ENCODE measurements at regions not wholly inside any gene's neighbourhood (a gene's known extent, or its start where the extent isn't known, plus 50 kb on each side); places are given as distances from the start of the nearest gene placed in this dataset.
"Not testable (repeated sequence)": the region's sequence is repeated elsewhere in the genome, so short reads cannot be mapped to it uniquely, and the experiment has no call there.

DNA sequence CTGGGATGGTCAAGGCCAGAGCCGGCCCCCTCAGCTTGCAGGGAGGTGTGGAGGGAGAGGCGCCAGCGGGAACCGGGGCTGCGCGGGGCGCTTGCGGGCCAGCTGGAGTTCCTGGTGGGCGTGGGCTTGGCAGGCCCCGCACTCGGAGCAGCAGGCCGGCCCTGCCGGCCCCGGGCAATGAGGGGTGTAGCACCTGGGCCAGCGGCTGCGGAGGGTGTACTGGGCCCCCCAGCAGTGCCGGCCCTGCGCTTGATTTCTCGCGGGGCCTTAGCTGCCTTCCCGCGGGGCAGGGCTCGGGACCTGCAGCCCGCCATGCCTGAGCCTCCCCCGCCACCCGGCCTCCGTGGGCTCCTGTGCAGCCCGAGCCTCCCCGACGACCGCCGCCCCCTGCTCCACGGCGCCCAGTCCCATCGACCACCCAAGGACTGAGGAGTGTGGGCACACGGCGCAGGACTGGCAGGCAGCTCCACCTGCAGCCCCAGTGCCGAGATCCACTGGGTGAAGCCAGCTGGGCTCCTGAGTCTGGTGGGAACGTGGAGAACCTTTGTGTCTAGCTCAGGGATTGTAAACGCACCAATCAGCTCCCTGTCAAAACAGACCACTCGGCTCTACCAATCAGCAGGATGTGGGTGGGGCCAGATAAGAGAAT is 489.3 kb upstream of the COBL start:
- not testable (repeated sequence) for H3K27me3 ChIP-seq (ENCODE audit: control insufficient read depth, insufficient read depth, low read length); H3K4me1 ChIP-seq (ENCODE audit: control insufficient read depth, low read depth, low read length); H3K4me3 ChIP-seq (ENCODE audit: low read length); H3K9ac ChIP-seq (ENCODE audit: low read length); H3K36me3 ChIP-seq (ENCODE audit: control insufficient read depth, low read depth, low read length); H3K9me3 ChIP-seq (ENCODE audit: control insufficient read depth, low read depth, low read length); H3K27ac ChIP-seq (ENCODE audit: low read length)

DNA sequence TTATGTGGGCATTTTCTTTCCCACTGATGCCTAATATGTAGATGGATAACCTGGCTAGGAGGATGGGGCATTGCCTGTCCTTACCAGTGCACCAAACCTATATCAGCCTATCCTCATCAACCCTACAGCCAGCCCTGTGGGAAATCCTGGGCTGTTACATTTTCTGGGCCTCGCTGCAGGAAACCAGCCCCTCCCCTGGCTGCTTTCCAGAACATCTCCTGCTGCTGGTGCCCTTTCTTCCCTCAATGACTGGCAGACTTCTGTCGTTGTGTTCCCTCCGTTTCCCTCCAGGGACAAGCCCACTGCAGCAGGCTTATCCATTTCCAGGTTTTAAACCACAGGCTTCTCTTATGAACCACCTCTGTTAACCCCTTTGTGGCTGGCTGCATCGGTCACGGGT is 486.1 kb upstream of the COBL start:
- no peak overlapping the region for H3K4me3 ChIP-seq (ENCODE audit: low read length)
- H3K4me1 ChIP-seq (ENCODE audit: control insufficient read depth, low read depth, low read length), result peaks cover 6% of the 10 kb centered on the region

GRCh38 chr7:51797371-51797770 is 480.8 kb upstream of the COBL start:
- Histone ChIP-seq H3K9me3 (ENCODE audit: control insufficient read depth, low read depth, low read length) (no peaks in the 10 kb centered on the region), H3K4me1 (ENCODE audit: control insufficient read depth, low read depth, low read length) (peaks cover 6% of the 10 kb centered on the region), H3K9ac (ENCODE audit: low read length) (no peak overlapping the region), H3K4me3 (ENCODE audit: low read length) (no peak overlapping the region), H3K27me3 (ENCODE audit: control insufficient read depth, insufficient read depth, low read length) (no peaks in the 10 kb centered on the region), H3K27ac (ENCODE audit: low read length) (no peak overlapping the region), H3K36me3 (ENCODE audit: control insufficient read depth, low read depth, low read length) (no peaks in the 10 kb centered on the region)

More for the DNA sequence above, 486.1 kb upstream of the COBL start:
- no peaks in the 10 kb centered on the region for H3K9me3 ChIP-seq (ENCODE audit: control insufficient read depth, low read depth, low read length)
- H3K9ac ChIP-seq (ENCODE audit: low read length), result no peak overlapping the region
- no peak overlapping the region for H3K27ac ChIP-seq (ENCODE audit: low read length)
- H3K27me3 ChIP-seq (ENCODE audit: control insufficient read depth, insufficient read depth, low read length), result no peaks in the 10 kb centered on the region
- H3K36me3 ChIP-seq (ENCODE audit: control insufficient read depth, low read depth, low read length), result no peaks in the 10 kb centered on the region

DNA sequence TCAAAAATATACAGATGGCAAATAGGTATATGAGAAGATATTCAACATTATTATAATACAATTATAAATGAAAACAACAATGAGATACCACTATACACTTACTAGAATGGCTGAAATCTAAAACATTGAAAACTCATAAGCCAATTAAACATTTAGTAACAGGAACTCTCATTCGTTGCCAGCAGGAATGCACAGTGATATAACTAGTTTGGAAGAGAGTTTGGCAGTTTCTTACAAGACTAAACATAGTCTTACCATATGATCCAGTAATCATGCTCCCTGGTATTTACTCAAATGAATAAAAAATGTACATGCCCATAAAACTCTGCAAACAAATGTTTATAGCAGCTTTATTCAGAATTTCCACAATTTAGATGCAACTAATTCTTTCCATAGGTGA is 476.2 kb upstream of the COBL start:
- no peaks in the 10 kb centered on the region for H3K9me3 ChIP-seq (ENCODE audit: control insufficient read depth, low read depth, low read length)
- H3K9ac ChIP-seq (ENCODE audit: low read length), result no peak overlapping the region
- no peaks in the 10 kb centered on the region for H3K36me3 ChIP-seq (ENCODE audit: control insufficient read depth, low read depth, low read length)
- no peak overlapping the region for H3K27ac ChIP-seq (ENCODE audit: low read length)
- no peaks in the 10 kb centered on the region for H3K27me3 ChIP-seq (ENCODE audit: control insufficient read depth, insufficient read depth, low read length)
- H3K4me1 ChIP-seq (ENCODE audit: control insufficient read depth, low read depth, low read length), result peaks cover 4% of the 10 kb centered on the region
- no peak overlapping the region for H3K4me3 ChIP-seq (ENCODE audit: low read length)

DNA sequence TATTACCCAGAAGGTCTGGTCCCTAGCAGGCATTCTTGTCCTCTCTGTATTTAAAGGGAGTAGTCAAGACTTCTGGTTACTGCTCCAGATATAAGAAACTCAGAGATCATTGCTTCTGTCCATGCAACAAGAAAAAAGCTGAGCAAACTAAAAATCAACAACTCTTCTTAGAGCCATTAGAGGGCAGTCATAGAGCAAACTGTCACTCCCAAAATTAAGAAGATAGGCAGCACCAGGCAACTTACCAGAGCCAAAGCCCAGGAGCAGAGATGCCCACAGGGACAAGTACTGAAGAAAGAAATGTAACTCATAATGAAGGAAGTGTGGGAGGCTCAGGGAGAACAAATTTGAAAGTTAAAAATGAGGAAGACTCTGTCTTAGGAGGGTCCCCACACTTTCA is 472.9 kb upstream of the COBL start:
- Histone ChIP-seq H3K27me3 (ENCODE audit: control insufficient read depth, insufficient read depth, low read length) (no peaks in the 10 kb centered on the region), H3K27ac (ENCODE audit: low read length) (no peak overlapping the region), H3K9me3 (ENCODE audit: control insufficient read depth, low read depth, low read length) (no peaks in the 10 kb centered on the region), H3K9ac (ENCODE audit: low read length) (no peak overlapping the region), H3K4me1 (ENCODE audit: control insufficient read depth, low read depth, low read length) (no peaks in the 10 kb centered on the region), H3K36me3 (ENCODE audit: control insufficient read depth, low read depth, low read length) (no peaks in the 10 kb centered on the region), H3K4me3 (ENCODE audit: low read length) (no peak overlapping the region)

DNA sequence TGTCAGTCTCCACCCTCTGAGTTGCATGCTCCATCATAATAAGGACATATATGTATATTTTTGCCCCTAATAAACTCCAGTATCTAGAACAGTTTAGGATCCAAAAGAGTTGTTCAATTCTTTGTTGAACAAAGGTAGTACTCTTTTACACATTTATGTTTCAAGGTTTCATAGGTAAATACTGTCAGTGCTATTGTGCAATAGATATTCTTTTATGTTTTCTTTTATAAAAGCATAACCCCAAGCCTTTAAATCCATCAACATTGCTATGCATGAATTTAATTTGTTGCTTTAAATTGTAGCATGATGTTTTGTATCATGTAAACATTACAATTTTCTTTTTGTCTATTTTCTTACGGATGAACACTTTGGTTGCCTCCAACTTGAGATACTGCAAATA is 469.7 kb upstream of the COBL start:
- Histone ChIP-seq H3K9me3 (ENCODE audit: control insufficient read depth, low read depth, low read length) (no peaks in the 10 kb centered on the region), H3K4me1 (ENCODE audit: control insufficient read depth, low read depth, low read length) (no peaks in the 10 kb centered on the region), H3K36me3 (ENCODE audit: control insufficient read depth, low read depth, low read length) (no peaks in the 10 kb centered on the region), H3K9ac (ENCODE audit: low read length) (no peak overlapping the region), H3K27me3 (ENCODE audit: control insufficient read depth, insufficient read depth, low read length) (no peaks in the 10 kb centered on the region), H3K4me3 (ENCODE audit: low read length) (no peak overlapping the region), H3K27ac (ENCODE audit: low read length) (no peak overlapping the region)

DNA sequence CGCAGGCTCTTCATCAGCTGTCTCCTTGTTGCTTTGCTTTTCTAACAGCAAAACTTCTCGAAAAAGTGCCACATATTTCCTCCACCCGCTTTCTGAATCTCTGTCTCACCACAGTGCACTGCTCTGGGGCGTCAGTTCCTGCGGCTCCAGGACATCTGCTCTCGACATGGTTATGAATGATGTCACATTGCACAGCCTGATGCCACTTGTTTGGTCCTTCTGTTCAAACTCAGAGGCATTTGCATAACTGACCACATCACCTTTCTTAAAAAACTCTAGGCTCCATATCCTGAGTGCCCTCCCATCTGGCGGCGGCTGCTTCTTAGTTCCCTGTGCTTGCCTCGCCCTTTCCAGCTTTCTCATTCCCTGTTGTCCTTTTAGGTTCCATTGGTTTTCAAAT is 469.3 kb upstream of the COBL start:
- Histone ChIP-seq H3K27me3 (ENCODE audit: control insufficient read depth, insufficient read depth, low read length) (no peaks in the 10 kb centered on the region), H3K9me3 (ENCODE audit: control insufficient read depth, low read depth, low read length) (no peaks in the 10 kb centered on the region), H3K9ac (ENCODE audit: low read length) (no peak overlapping the region), H3K36me3 (ENCODE audit: control insufficient read depth, low read depth, low read length) (no peaks in the 10 kb centered on the region), H3K27ac (ENCODE audit: low read length) (no peak overlapping the region), H3K4me3 (ENCODE audit: low read length) (no peak overlapping the region), H3K4me1 (ENCODE audit: control insufficient read depth, low read depth, low read length) (no peaks in the 10 kb centered on the region)

DNA sequence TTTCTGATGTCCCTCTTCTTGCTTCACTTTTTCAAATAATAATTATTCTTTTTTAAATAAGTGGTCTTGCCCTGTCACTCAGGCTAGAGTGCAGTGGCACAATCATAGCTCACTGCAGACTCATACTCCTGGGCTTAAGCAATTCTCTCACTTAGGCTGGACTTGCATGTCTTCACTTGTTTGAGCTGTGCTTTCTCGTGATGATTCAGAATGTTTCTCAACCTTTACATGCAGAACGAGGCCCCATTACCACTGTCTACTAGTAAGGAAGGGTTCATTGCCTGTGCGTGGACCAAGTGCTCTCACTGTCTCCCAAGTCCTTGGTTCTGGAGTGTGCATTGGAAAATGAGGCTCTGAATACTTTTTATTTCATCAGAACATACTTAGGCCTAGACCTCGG is 468.6 kb upstream of the COBL start:
- Histone ChIP-seq H3K27me3 (ENCODE audit: control insufficient read depth, insufficient read depth, low read length) (no peaks in the 10 kb centered on the region), H3K4me1 (ENCODE audit: control insufficient read depth, low read depth, low read length) (no peaks in the 10 kb centered on the region), H3K9ac (ENCODE audit: low read length) (no peak overlapping the region), H3K4me3 (ENCODE audit: low read length) (no peak overlapping the region), H3K27ac (ENCODE audit: low read length) (no peak overlapping the region), H3K36me3 (ENCODE audit: control insufficient read depth, low read depth, low read length) (no peaks in the 10 kb centered on the region), H3K9me3 (ENCODE audit: control insufficient read depth, low read depth, low read length) (no peaks in the 10 kb centered on the region)

- Histone ChIP-seq H3K36me3 (ENCODE audit: control insufficient read depth, low read depth, low read length) (no peaks in the 10 kb centered on the region), H3K27ac (ENCODE audit: low read length) (no peak overlapping the region)
Observed at GRCh38 chr7:51783241-51783640, 466.6 kb upstream of the COBL start.

GRCh38 chr7:51778121-51778520 is 461.5 kb upstream of the COBL start:
- Histone ChIP-seq H3K9ac (ENCODE audit: low read length) (no peak overlapping the region), H3K36me3 (ENCODE audit: control insufficient read depth, low read depth, low read length) (no peaks in the 10 kb centered on the region), H3K27ac (ENCODE audit: low read length) (no peak overlapping the region), H3K4me3 (ENCODE audit: low read length) (no peak overlapping the region), H3K27me3 (ENCODE audit: control insufficient read depth, insufficient read depth, low read length) (no peaks in the 10 kb centered on the region), H3K4me1 (ENCODE audit: control insufficient read depth, low read depth, low read length) (peaks cover 14% of the 10 kb centered on the region), H3K9me3 (ENCODE audit: control insufficient read depth, low read depth, low read length) (no peaks in the 10 kb centered on the region)

More at GRCh38 chr7:51783241-51783640, 466.6 kb upstream of the COBL start:
- Histone ChIP-seq H3K27me3 (ENCODE audit: control insufficient read depth, insufficient read depth, low read length) (no peaks in the 10 kb centered on the region), H3K4me3 (ENCODE audit: low read length) (no peak overlapping the region), H3K4me1 (ENCODE audit: control insufficient read depth, low read depth, low read length) (no peaks in the 10 kb centered on the region), H3K9me3 (ENCODE audit: control insufficient read depth, low read depth, low read length) (no peaks in the 10 kb centered on the region), H3K9ac (ENCODE audit: low read length) (no peak overlapping the region)

DNA sequence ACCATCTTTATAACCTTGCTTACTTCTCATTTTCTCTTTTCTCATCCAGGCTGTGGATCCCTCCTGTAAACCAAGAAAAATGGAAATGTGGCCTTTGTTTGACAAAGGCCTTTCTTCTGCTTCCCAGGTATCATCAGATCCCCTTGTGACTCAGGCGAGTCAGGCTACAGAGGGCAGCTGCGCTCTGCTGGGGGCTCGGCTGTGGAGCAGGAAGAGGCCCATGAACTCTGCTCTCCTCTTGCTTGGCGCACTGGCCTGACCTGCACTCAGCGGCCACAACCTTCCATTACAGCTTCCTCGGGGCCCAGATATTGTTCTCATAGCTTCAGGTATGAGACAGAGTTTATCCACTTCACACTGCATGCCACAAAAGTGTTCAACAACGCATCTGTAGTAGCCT is 457.6 kb upstream of the COBL start:
- Histone ChIP-seq H3K9me3 (ENCODE audit: control insufficient read depth, low read depth, low read length) (no peaks in the 10 kb centered on the region), H3K4me3 (ENCODE audit: low read length) (no peak overlapping the region), H3K27ac (ENCODE audit: low read length) (no peak overlapping the region), H3K4me1 (ENCODE audit: control insufficient read depth, low read depth, low read length) (peaks cover 20% of the 10 kb centered on the region), H3K36me3 (ENCODE audit: control insufficient read depth, low read depth, low read length) (no peaks in the 10 kb centered on the region), H3K9ac (ENCODE audit: low read length) (no peak overlapping the region), H3K27me3 (ENCODE audit: control insufficient read depth, insufficient read depth, low read length) (no peaks in the 10 kb centered on the region)

- Histone ChIP-seq H3K9ac (ENCODE audit: low read length) (no peak overlapping the region), H3K9me3 (ENCODE audit: control insufficient read depth, low read depth, low read length) (no peaks in the 10 kb centered on the region), H3K27me3 (ENCODE audit: control insufficient read depth, insufficient read depth, low read length) (no peaks in the 10 kb centered on the region), H3K36me3 (ENCODE audit: control insufficient read depth, low read depth, low read length) (no peaks in the 10 kb centered on the region), H3K27ac (ENCODE audit: low read length) (no peak overlapping the region), H3K4me3 (ENCODE audit: low read length) (no peak overlapping the region), H3K4me1 (ENCODE audit: control insufficient read depth, low read depth, low read length) (peaks cover 20% of the 10 kb centered on the region)
Observed at GRCh38 chr7:51772190-51772589, 455.6 kb upstream of the COBL start.

Data from iPS-18a (cell line).